Activated T-helper 2 cell treated with anti-CD3 and anti-CD28 coated beads, Interferon-gamma antibody, Interleukin-2, Interleukin-4, amounts not matched to agents 10 μg/mL and 5 μg/mL and 100 μg/mL, durations not matched to agents 14 hours and 24 hours and 36 hours (primary cell): ENCODE measurements at regions not wholly inside any gene's neighbourhood (a gene's known extent, or its start where the extent isn't known, plus 50 kb on each side); places are given as distances from the start of the nearest gene placed in this dataset.

Experiments used
- DNase-seq: peaks from one replicate; pipeline ENCODE4 v3.0.0; 2021; ENCODE audit warnings: low spot score
- H3K27ac Mint-ChIP-seq: one replicate; pipeline ENCODE4 v1.8.0; 2021; ENCODE audit warnings: mixed read lengths
- H3K27me3 Mint-ChIP-seq: one replicate; pipeline ENCODE4 v1.8.0; 2021; ENCODE audit warnings: low read depth, mixed read lengths
- H3K36me3 Mint-ChIP-seq: one replicate; pipeline ENCODE4 v1.8.0; 2021; ENCODE audit warnings: low read depth, mixed read lengths
- H3K4me1 Mint-ChIP-seq: one replicate; pipeline ENCODE4 v1.8.0; 2021; ENCODE audit warnings: low read depth, mixed read lengths
- H3K4me3 Mint-ChIP-seq: one replicate; pipeline ENCODE4 v1.8.0; 2021; ENCODE audit warnings: low read depth, mild to moderate bottlenecking, moderate library complexity, mixed read lengths
- H3K9me3 Mint-ChIP-seq: one replicate; pipeline ENCODE4 v1.8.0; 2021; ENCODE audit warnings: mixed read lengths
- intact Hi-C: fragments of 100-400 bp; cut with micrococcal nuclease; formaldehyde crosslinking; loops from one replicate; pipeline ENCODE4 v1.15.1; 2023

- H3K27me3 Mint-ChIP-seq: no peaks in the 10 kb centered on the region
- H3K9me3 Mint-ChIP-seq: no peaks in the 10 kb centered on the region
- no peak overlapping the region for H3K27ac Mint-ChIP-seq
- no peak for DNase-seq
- H3K36me3 Mint-ChIP-seq: no peaks in the 10 kb centered on the region
- no peaks in the 10 kb centered on the region for H3K4me1 Mint-ChIP-seq
- no peak overlapping the region for H3K4me3 Mint-ChIP-seq
- intact Hi-C loops: no loop called here
Observed at GRCh38 chr9:32291370-32291769, 93.1 kb upstream of the ACO1 start.

DNA sequence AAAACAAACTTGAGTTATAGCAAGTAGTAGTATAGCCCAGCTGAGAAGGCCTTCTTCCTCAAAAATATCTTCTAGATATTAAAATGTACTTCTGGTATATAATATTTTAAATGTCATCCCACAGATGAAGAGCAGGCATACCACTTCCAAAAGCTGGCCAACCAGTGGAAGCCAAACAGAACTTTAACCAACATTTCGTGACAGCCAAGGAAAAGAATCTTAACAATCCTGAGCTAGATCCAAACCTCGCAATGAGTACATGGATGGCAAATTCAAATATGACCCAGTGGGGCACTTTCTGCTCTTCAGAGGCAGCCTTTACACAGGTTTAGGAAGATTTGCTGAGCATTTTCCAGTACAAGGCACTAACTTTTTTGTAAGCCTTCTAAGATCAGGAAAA, 91.8 kb upstream of the ACO1 start:
- Mint-ChIP-seq H3K4me3 (no peak overlapping the region), H3K36me3 (no peaks in the 10 kb centered on the region), H3K4me1 (no peaks in the 10 kb centered on the region), H3K9me3 (no peaks in the 10 kb centered on the region), H3K27ac (no peak overlapping the region), H3K27me3 (no peaks in the 10 kb centered on the region)
- intact Hi-C loops: no loop called here
- DNase-seq: no peak

DNA sequence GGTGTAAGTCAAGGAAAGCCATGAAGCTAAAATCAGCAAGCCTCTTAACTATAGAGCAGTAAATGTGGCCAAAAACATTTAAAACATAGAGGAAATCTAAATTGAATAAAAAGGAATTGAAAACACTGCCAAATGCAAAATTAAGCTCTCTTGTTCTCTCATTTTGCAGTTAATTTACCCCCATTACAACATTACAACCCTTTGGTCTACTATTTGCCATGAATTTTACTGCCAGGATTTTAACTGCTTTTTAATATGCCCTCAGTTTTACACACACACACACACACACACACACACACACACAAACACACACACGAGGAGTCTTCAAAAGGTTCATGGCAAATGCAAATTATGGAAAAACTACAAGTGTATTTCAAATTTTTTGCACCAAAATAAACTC, 91.4 kb upstream of the ACO1 start:
- intact Hi-C loops: no loop called here
- Mint-ChIP-seq H3K27ac (no peak overlapping the region), H3K4me3 (no peak overlapping the region), H3K4me1 (no peaks in the 10 kb centered on the region), H3K9me3 (no peaks in the 10 kb centered on the region), H3K36me3 (no peaks in the 10 kb centered on the region), H3K27me3 (no peaks in the 10 kb centered on the region)
- no peak for DNase-seq

DNA sequence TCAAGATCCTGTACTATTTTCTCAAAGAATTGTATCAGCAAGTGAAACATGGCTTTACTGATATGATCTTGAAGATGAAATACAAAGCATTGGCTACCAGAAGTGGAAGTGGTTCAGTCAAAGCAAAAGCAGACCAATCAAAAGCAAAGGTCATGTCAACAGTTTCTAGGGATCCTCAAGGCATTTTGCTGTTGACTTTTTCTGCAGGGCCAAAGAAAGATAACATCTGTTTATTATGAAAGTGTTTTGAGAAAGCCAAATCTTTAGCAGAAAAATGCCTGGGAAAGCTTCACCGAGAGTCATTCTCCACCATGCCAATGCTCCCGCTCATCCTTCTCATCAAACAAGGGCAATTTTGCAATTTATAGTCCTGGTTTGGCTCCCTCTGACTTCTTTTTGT, 90.3 kb upstream of the ACO1 start:
- no peaks in the 10 kb centered on the region for H3K4me1 Mint-ChIP-seq

GRCh38 chr9:32300373-32300772, 84.1 kb upstream of the ACO1 start:
- intact Hi-C loops: no loop called here
- Mint-ChIP-seq H3K27ac (no peak overlapping the region), H3K36me3 (no peaks in the 10 kb centered on the region), H3K4me1 (no peaks in the 10 kb centered on the region), H3K4me3 (no peak overlapping the region), H3K27me3 (no peaks in the 10 kb centered on the region), H3K9me3 (no peaks in the 10 kb centered on the region)
- no peak for DNase-seq

More for the DNA sequence above, 90.3 kb upstream of the ACO1 start:
- Mint-ChIP-seq H3K4me3 (no peak overlapping the region), H3K27me3 (no peaks in the 10 kb centered on the region), H3K9me3 (no peaks in the 10 kb centered on the region), H3K27ac (no peak overlapping the region), H3K36me3 (no peaks in the 10 kb centered on the region)
- no peak for DNase-seq
- intact Hi-C loops: no loop called here

- Mint-ChIP-seq H3K27ac (no peak overlapping the region), H3K4me3 (no peak overlapping the region), H3K36me3 (no peaks in the 10 kb centered on the region), H3K9me3 (no peaks in the 10 kb centered on the region), H3K4me1 (peaks cover 5% of the 10 kb centered on the region), H3K27me3 (no peaks in the 10 kb centered on the region)
- intact Hi-C loops: no loop called here
- DNase-seq: no peak
Observed at GRCh38 chr9:32304495-32304894, 79.9 kb upstream of the ACO1 start.

GRCh38 chr9:32306006-32306405, 78.4 kb upstream of the ACO1 start:
- intact Hi-C loops: no loop called here
- DNase-seq: no peak
- no peaks in the 10 kb centered on the region for H3K36me3 Mint-ChIP-seq
- no peaks in the 10 kb centered on the region for H3K27me3 Mint-ChIP-seq
- H3K9me3 Mint-ChIP-seq: no peaks in the 10 kb centered on the region
- peaks cover 5% of the 10 kb centered on the region for H3K4me1 Mint-ChIP-seq
- H3K27ac Mint-ChIP-seq: no peak overlapping the region
- H3K4me3 Mint-ChIP-seq: no peak overlapping the region

- H3K36me3 Mint-ChIP-seq: no peaks in the 10 kb centered on the region
- H3K9me3 Mint-ChIP-seq: peaks cover 3% of the 10 kb centered on the region
- no peaks in the 10 kb centered on the region for H3K4me1 Mint-ChIP-seq
- H3K4me3 Mint-ChIP-seq: no peak overlapping the region
- intact Hi-C loops: no loop called here
- H3K27me3 Mint-ChIP-seq: no peaks in the 10 kb centered on the region
- DNase-seq: no peak
- no peak overlapping the region for H3K27ac Mint-ChIP-seq
Observed at GRCh38 chr9:32319312-32319929, 65.0 kb upstream of the ACO1 start.

GRCh38 chr9:32322622-32323021, 61.8 kb upstream of the ACO1 start:
- Mint-ChIP-seq H3K4me1 (no peaks in the 10 kb centered on the region), H3K27me3 (peaks cover 2% of the 10 kb centered on the region), H3K9me3 (no peaks in the 10 kb centered on the region), H3K27ac (no peak overlapping the region), H3K36me3 (no peaks in the 10 kb centered on the region), H3K4me3 (no peak overlapping the region)
- DNase-seq: no peak
- intact Hi-C loops: no loop called here

DNA sequence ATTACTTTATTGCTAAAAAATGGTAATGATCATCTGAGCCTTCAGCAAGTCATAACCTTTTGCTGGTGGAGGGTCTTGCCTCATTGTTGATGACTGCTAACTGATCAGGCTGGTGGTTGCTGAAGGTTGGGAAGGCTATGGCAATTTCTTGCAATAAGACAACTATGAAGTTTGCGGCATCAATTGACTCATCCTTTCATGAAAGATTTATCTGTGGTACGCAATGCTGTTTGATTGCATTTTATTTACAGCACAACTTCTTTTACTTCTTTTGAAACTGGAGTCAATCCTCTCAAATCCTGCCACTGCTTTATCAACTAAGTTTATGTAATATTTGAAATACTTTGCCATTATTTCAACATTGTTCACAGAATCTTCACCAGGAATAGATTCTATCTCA, 58.3 kb upstream of the ACO1 start:
- Mint-ChIP-seq H3K4me3 (no peak overlapping the region), H3K9me3 (no peaks in the 10 kb centered on the region), H3K4me1 (no peaks in the 10 kb centered on the region), H3K27ac (no peak overlapping the region), H3K27me3 (peaks cover 2% of the 10 kb centered on the region), H3K36me3 (no peaks in the 10 kb centered on the region)
- no peak for DNase-seq
- intact Hi-C loops: no loop called here

GRCh38 chr9:32331240-32331639, 53.2 kb upstream of the ACO1 start:
- intact Hi-C loops: no loop called here
- H3K9me3 Mint-ChIP-seq: no peaks in the 10 kb centered on the region
- DNase-seq: no peak
- H3K4me3 Mint-ChIP-seq: no peak overlapping the region
- no peaks in the 10 kb centered on the region for H3K36me3 Mint-ChIP-seq
- no peaks in the 10 kb centered on the region for H3K4me1 Mint-ChIP-seq
- no peaks in the 10 kb centered on the region for H3K27me3 Mint-ChIP-seq
- no peak overlapping the region for H3K27ac Mint-ChIP-seq

DNA sequence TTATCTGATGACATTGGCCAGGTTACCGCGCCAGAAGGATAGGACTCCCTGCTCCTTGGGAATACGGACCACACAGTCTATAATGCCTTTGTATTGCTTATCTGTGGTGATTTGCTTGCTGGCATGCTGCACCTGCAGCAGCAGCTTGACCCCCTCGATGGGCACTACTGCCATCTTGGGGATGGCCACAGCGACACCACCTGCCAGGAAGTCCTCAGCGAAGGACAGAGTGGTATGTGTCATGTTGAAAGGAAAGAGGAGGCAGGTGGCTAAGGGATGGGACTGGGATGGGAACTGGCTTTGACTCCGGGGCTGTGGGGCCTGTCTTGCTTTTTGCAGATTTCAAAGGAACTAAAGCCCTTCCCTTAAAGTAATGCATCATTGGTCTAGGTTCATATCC, 50.3 kb upstream of the ACO1 start:
- Mint-ChIP-seq H3K27me3 (peaks cover 2% of the 10 kb centered on the region), H3K27ac (no peak overlapping the region), H3K4me1 (no peaks in the 10 kb centered on the region), H3K9me3 (no peaks in the 10 kb centered on the region), H3K4me3 (no peak overlapping the region), H3K36me3 (no peaks in the 10 kb centered on the region)
- DNase-seq: no peak
- intact Hi-C loops: no loop called here
